Muscle of back (tissue), 3 donors: ENCODE measurements at regions not wholly inside any gene's neighbourhood (a gene's known extent, or its start where the extent isn't known, plus 50 kb on each side); places are given as distances from the start of the nearest gene placed in this dataset.
"Not testable (repeated sequence)": the region's sequence is repeated elsewhere in the genome, so short reads cannot be mapped to it uniquely, and the experiment has no call there.

Experiments
- DNase-seq, 3 donors: peaks; one replicate each; pipeline versions ENCODE4 v3.0.0 to v3.0.0-alpha.2; 2013

- no peak for DNase-seq
These were observed 163.2 kb upstream of the KLF7 start for GRCh38 chr2:207328944-207329386.

GRCh38 chr2:207330912-207331311 lies 165.2 kb upstream of the KLF7 start:
- DNase-seq: peak in 1 of 3 donors; percentile 89

- no peak for DNase-seq
These were observed 165.9 kb upstream of the KLF7 start for GRCh38 chr2:207331674-207332073.

- no peak for DNase-seq
These were observed 166.9 kb upstream of the KLF7 start for GRCh38 chr2:207332480-207333212.

- DNase-seq: no peak
These were observed 168.0 kb upstream of the KLF7 start for GRCh38 chr2:207333599-207334300.

- no peak for DNase-seq
These were observed 168.5 kb upstream of the KLF7 start for GRCh38 chr2:207334301-207334623.

- DNase-seq: peak; percentile 78 to 99 (median 91)
These were observed 169.1 kb upstream of the KLF7 start for GRCh38 chr2:207334624-207335371.

GRCh38 chr2:207337234-207338219 lies 171.8 kb upstream of the KLF7 start:
- no peak for DNase-seq

GRCh38 chr2:207338220-207338607 lies 172.5 kb upstream of the KLF7 start:
- no peak for DNase-seq

- no peak for DNase-seq
These were observed 172.9 kb upstream of the KLF7 start for GRCh38 chr2:207338610-207339009.

GRCh38 chr2:207341112-207341750 lies 175.5 kb upstream of the KLF7 start:
- no peak for DNase-seq

- no peak for DNase-seq
These were observed 176.1 kb upstream of the KLF7 start for GRCh38 chr2:207341804-207342203.

GRCh38 chr2:207344596-207345394 lies 179.0 kb upstream of the KLF7 start:
- not testable (repeated sequence) for DNase-seq

- DNase-seq: no peak
These were observed 178.6 kb upstream of the CREB1 start for GRCh38 chr2:207351171-207351570.

GRCh38 chr2:207352978-207353671 lies 176.6 kb upstream of the CREB1 start:
- DNase-seq: peak in 1 of 3 donors; percentile 12

GRCh38 chr2:207353836-207354235 lies 175.9 kb upstream of the CREB1 start:
- no peak for DNase-seq

- DNase-seq: no peak
These were observed 175.3 kb upstream of the CREB1 start for GRCh38 chr2:207354462-207354861.

GRCh38 chr2:207356567-207356966 lies 173.2 kb upstream of the CREB1 start:
- DNase-seq: no peak

- no peak for DNase-seq
These were observed 172.5 kb upstream of the CREB1 start for GRCh38 chr2:207357216-207357615.

- no peak for DNase-seq
These were observed 167.0 kb upstream of the CREB1 start for GRCh38 chr2:207362716-207363115.
